ENCODE measurements at regions not wholly inside any gene's neighbourhood (a gene's known extent, or its start where the extent isn't known, plus 50 kb on each side); places are given as distances from the start of the nearest gene placed in this dataset.
"Not testable (repeated sequence)": the region's sequence is repeated elsewhere in the genome, so short reads cannot be mapped to it uniquely, and the experiment has no call there.

DNA sequence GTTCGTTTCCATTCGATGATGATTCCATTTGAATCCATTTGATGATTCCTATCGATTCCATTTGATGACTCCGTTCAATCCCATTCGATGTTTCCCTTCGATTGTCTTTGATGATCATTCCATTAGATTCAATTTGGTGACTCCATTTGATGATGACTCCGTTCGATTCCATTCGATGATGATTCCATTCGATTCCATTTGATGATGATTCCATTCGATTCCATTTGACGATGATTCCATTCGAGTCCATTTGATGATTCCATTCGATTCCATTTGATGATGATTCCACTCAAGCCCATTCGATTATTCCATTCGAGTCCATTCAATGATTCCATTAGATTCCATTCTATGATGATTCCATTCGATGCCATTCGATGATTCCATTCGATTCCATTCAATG is 2730.6 kb downstream of the RPIA start:
- H3K36me3 ChIP-seq; DNase-seq; intact Hi-C loops (cut with micrococcal nuclease); H3K27ac ChIP-seq (replicated peaks); H3K4me3 ChIP-seq; H3K4me1 ChIP-seq; H3K27me3 ChIP-seq (ENCODE audit: low read depth): not testable (repeated sequence)
- H3K9me3 ChIP-seq (replicated peaks) = peaks cover 34% of the 10 kb centered on the region

DNA sequence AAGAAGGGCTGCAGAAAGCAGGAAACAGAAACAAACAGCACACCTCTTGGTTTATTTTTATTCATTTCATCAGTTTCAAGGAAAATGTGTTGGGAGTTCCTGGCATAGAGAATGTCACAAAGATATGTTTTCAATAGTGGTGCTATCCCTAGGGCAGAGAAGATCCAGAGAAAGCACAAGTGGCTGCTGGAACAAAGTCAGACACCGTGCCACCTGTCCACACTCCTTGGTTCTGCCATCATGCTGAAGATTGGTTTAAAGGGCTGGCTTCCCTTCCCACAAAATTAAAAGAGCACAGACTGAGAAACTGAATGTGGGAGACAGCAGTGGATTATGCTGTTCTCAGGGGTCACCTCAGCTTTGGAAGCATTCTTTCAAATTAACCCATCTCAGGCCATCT is 2735.7 kb downstream of the RPIA start:
- Histone ChIP-seq H3K27me3 (ENCODE audit: low read depth) (peaks cover 31% of the 10 kb centered on the region), H3K9me3 (replicated peaks) (peaks cover 18% of the 10 kb centered on the region)
- H3K4me1 ChIP-seq; DNase-seq; intact Hi-C loops (cut with micrococcal nuclease); H3K36me3 ChIP-seq; H3K4me3 ChIP-seq; H3K27ac ChIP-seq (replicated peaks): not testable (repeated sequence)

DNA sequence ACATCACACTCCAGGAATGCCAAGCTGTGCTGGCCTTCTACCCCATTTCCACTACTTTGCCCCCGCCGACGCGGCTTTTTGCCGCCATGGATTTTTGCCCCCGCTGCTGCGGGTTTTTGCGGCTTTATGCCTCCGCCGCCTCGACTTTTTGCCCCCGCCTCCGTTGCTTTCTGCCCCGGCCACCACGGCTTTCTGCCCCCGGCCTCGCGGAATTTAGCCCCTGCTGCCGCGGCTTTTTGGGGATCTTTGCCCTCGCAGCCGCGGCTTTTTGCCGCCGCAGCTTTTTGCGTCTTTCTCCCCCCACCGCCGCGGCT is 2750.4 kb downstream of the RPIA start:
- Histone ChIP-seq H3K27me3 (ENCODE audit: low read depth) (peaks cover 64% of the 10 kb centered on the region), H3K4me3 (peak overlapping the region; percentile 65)

DNA sequence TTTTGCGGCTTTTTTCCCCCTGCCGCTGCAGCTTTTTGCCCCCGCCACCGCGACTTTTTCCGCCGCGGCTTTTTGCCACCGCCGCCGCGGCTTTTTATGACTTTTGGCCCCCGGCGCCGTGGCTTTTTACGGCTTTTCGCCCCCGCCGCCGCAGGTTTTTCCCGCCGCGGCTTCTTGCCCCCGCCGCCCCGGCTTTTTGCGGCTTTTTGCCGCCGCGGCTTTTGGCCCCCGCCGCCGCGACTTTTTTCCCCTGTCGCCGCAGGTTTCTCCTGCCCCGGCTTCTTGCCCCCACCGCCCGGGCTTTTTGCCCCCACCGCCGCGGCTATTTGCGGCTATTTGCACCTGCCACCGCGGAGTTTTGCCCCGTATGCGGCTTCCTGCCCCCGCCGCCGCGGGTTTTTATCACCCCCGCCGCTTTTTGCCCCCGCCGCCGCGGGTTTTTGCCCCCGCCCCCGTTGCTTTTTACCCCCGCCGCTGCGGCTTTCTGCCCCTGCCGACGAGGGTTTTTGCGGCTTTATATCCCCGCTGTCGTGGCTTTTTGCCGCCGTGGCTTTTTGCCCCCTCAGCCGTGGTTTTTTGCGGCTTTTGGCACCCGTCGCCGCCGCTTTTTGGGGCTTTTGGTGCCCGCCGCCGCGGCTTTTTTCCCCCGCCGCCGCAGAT is 2750.9 kb downstream of the RPIA start:
- peak; percentile 15 for DNase-seq

More for the DNA sequence above, 2750.4 kb downstream of the RPIA start:
- H3K27ac ChIP-seq (replicated peaks); H3K36me3 ChIP-seq; H3K9me3 ChIP-seq (replicated peaks); intact Hi-C loops (cut with micrococcal nuclease): not testable (repeated sequence)
- peaks cover 13% of the 10 kb centered on the region for H3K4me1 ChIP-seq
- DNase-seq = peak; percentile 11

DNA sequence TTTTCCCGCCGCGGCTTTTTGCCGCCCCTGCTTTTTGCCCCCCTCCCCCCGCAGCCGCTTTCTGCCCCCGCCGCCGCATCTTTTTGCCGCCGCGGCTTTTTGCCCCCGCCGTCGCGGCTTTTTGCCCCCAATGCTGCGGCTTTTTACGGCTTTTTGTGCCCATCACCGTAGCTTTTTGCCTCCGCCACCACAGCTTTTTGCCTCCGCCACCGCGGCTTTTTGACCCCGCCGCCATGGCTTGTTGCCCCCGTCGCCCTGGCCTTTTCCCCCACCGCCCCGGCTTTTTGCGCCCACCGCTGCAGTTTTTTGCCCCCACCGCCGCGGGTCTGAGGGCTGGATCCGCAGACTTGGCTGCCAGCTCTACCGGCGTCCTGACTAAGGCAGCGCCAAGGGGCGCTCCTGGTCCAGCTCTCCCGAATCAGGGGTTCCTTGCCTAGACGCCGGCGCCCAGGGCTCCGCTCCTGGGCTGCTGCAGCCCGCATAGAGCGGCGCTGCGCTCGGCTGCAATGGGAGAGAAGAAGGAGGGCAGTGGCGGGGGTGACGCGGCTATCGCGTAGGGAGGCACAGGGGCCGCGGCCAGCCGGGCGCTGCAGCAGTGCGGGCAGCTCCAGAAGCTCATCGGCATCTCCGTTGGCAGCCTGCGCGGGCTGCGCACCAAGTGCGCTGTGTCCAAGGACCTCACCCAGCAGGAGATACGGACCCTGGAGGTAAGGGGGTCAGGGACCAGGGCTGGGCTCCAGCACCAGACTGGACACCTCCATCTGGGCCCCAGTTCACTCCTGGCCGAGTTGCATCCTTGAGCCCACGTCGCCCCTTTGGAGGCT is 2751.6 kb downstream of the RPIA start:
- H3K9me3 ChIP-seq (replicated peaks); intact Hi-C loops (cut with micrococcal nuclease); H3K27ac ChIP-seq (replicated peaks); H3K36me3 ChIP-seq: not testable (repeated sequence)
- peaks cover 63% of the 10 kb centered on the region for H3K27me3 ChIP-seq (ENCODE audit: low read depth)
- H3K4me3 ChIP-seq = peak overlapping the region; percentile 65
- peaks cover 13% of the 10 kb centered on the region for H3K4me1 ChIP-seq
- peak; percentile 13 for DNase-seq

More for the DNA sequence above, 2750.9 kb downstream of the RPIA start:
- TF ChIP-seq, protein P1, sequence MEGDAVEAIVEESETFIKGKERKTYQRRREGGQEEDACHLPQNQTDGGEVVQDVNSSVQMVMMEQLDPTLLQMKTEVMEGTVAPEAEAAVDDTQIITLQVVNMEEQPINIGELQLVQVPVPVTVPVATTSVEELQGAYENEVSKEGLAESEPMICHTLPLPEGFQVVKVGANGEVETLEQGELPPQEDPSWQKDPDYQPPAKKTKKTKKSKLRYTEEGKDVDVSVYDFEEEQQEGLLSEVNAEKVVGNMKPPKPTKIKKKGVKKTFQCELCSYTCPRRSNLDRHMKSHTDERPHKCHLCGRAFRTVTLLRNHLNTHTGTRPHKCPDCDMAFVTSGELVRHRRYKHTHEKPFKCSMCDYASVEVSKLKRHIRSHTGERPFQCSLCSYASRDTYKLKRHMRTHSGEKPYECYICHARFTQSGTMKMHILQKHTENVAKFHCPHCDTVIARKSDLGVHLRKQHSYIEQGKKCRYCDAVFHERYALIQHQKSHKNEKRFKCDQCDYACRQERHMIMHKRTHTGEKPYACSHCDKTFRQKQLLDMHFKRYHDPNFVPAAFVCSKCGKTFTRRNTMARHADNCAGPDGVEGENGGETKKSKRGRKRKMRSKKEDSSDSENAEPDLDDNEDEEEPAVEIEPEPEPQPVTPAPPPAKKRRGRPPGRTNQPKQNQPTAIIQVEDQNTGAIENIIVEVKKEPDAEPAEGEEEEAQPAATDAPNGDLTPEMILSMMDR (IDR thresholded peaks at IDR 0.05; ENCODE audit: borderline replicate concordance) = no peak
- peak overlapping the region; percentile 65 for H3K4me3 ChIP-seq
- H3K27ac ChIP-seq (replicated peaks) = no peak overlapping the region
- peaks cover 13% of the 10 kb centered on the region for H3K4me1 ChIP-seq
- no peaks in the 10 kb centered on the region for H3K36me3 ChIP-seq
- H3K27me3 ChIP-seq (ENCODE audit: low read depth) = peaks cover 61% of the 10 kb centered on the region
- peaks cover 3% of the 10 kb centered on the region for H3K9me3 ChIP-seq (replicated peaks)
- intact Hi-C loops (cut with micrococcal nuclease) = no loop called here

DNA sequence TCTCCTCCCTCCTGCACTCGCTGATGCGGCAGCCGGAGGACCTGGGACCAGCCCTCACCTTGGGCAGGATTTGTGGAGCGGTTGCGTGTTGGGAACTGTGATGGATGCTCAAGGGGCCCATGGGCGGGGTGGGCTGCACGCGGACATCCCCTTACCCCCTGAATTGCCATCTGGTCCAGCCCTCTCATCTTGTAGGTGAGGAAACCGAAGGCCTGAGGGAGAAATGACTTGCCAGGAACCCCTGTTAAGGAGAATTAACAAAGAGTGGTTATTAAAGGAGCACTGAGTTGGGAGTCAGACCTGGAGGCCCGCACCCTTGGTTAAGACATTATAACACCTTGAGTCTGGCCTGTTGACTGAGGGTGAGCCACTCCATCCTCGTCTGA is 2752.2 kb downstream of the RPIA start:
- Histone ChIP-seq H3K27me3 (ENCODE audit: low read depth) (peaks cover 60% of the 10 kb centered on the region), H3K4me1 (peaks cover 13% of the 10 kb centered on the region)
- H3K9me3 ChIP-seq (replicated peaks); intact Hi-C loops (cut with micrococcal nuclease); H3K27ac ChIP-seq (replicated peaks); H3K4me3 ChIP-seq; H3K36me3 ChIP-seq: not testable (repeated sequence)
- peak; percentile 12 for DNase-seq

DNA sequence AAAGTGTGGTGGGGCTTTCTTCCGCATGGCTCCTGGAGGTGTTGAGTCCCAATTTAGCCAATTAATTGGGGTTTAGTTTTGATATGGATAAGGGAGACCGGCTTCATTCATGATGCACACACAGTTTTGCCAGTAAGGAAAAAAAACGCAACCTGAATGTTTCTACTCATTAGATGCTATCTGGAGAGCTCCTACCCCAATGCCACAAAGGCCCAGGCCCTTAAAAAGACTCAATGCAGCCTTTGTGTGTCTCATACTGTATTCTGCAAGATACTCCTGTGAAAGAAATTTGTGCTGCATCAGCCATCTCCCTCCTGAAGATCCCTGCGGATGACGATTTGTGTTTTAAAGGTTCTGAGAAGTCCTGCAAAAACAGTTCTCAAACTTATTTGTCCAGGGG is 2754.2 kb downstream of the RPIA start:
- H3K36me3 ChIP-seq; H3K4me3 ChIP-seq; DNase-seq; intact Hi-C loops (cut with micrococcal nuclease); H3K9me3 ChIP-seq (replicated peaks); H3K27ac ChIP-seq (replicated peaks): not testable (repeated sequence)
- Histone ChIP-seq H3K27me3 (ENCODE audit: low read depth) (peaks cover 44% of the 10 kb centered on the region), H3K4me1 (peaks cover 13% of the 10 kb centered on the region)

DNA sequence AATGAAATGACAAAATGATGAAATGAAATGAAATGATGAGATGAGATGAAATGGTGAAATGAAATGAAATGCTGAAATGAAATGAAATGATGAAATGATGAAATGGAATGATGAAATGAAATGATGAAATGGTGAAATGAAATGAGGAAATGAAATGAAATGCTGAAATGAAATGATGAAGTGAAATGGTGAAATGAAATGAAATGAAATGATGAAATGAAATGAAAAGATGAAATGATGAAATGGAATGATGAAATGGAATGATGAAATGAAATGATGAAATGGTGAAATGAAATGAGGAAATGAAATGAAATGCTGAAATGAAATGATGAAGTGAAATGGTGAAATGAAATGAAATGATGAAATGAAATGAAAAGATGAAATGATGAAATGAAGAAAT is 2755.0 kb downstream of the RPIA start:
- DNase-seq; H3K9me3 ChIP-seq (replicated peaks); H3K36me3 ChIP-seq; H3K4me3 ChIP-seq; intact Hi-C loops (cut with micrococcal nuclease); H3K27ac ChIP-seq (replicated peaks): not testable (repeated sequence)
- H3K27me3 ChIP-seq (ENCODE audit: low read depth) = peaks cover 47% of the 10 kb centered on the region
- peaks cover 13% of the 10 kb centered on the region for H3K4me1 ChIP-seq

DNA sequence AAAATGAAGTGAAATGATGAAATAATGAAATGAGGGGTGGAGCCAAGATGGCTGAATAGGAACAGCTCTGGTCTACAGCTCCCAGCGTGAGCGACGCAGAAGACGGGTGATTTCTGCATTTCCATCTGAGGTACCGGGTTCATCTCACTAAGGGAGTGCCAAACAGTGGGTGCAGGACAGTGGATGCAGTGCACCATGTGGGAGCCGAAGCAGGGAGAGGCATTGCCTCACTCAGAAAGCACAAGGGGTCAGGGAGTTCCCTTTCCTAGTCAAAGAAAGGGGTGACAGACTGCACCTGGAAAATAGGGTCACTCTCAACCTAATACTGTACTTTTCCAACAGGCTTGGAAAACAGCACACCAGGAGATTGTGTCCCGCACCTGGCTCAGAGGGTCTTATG is 2755.4 kb downstream of the RPIA start:
- peaks cover 13% of the 10 kb centered on the region for H3K9me3 ChIP-seq (replicated peaks)
- H3K4me3 ChIP-seq; H3K36me3 ChIP-seq; DNase-seq; intact Hi-C loops (cut with micrococcal nuclease); H3K27ac ChIP-seq (replicated peaks): not testable (repeated sequence)
- H3K27me3 ChIP-seq (ENCODE audit: low read depth) = peaks cover 47% of the 10 kb centered on the region
- peaks cover 11% of the 10 kb centered on the region for H3K4me1 ChIP-seq

DNA sequence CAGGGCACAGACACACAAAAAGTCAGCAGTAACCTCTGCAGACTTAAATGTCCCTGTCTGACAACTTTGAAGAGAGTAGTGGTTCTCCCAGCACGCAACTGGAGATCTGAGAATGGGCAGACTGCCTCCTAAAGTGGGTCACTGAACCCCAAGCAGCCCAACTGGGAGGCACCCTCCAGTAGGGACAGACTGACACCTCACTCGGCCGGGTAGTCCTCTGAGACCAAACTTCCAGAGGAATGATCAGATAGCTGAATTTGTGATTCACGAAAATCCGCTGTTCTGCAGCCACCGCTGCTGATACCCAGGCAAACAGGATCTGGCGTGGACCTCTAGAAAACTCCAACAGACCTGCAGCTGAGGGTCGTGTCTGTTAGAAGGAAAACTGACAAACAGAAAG is 2756.0 kb downstream of the RPIA start:
- intact Hi-C loops (cut with micrococcal nuclease); DNase-seq; H3K27ac ChIP-seq (replicated peaks); H3K4me1 ChIP-seq; H3K4me3 ChIP-seq; H3K36me3 ChIP-seq: not testable (repeated sequence)
- Histone ChIP-seq H3K9me3 (replicated peaks) (peaks cover 17% of the 10 kb centered on the region), H3K27me3 (ENCODE audit: low read depth) (peaks cover 45% of the 10 kb centered on the region)

DNA sequence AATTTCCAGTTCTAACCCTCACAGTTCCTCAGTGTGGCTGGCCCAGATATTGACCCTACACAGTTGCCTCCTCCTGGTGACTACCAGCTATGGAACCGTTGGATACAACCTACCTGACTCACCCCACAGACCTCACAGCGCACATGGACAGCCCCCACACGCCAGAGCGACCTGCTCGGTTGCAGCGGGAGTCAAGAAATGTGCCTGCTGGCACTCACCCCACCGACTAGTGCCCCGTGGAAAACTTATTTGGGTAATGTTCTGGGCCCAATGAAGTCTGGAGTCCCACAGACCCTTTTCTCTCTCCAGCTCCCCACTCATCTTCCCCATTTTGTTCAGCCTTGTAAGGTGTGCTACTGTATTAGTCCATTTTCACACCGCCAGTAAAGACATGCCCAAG is 2770.8 kb downstream of the RPIA start:
- H3K4me3 ChIP-seq; H3K36me3 ChIP-seq; H3K27ac ChIP-seq (replicated peaks); DNase-seq; intact Hi-C loops (cut with micrococcal nuclease); H3K4me1 ChIP-seq; H3K9me3 ChIP-seq (replicated peaks): not testable (repeated sequence)
- H3K27me3 ChIP-seq (ENCODE audit: low read depth) = peaks cover 41% of the 10 kb centered on the region

DNA sequence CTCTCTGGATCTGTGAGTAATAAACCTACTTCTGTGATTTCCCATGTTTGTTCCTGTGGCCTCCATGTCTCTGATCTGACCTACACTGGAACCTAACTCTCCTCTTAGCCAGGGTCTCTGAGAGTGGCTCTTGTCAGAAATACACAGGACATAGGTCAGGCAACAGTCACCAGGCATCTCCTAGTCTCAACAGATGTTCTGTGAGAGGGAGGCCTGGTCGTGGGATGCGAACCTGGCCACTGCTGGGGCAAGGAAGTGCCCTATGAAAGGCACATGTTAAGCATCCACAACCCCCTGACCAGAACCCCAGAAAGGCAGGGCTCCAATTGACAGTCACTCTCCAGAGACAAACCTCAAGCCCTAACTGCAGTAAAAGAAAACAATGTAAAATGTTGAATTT is 2771.5 kb downstream of the RPIA start:
- H3K9me3 ChIP-seq (replicated peaks); H3K27ac ChIP-seq (replicated peaks); H3K4me1 ChIP-seq; H3K36me3 ChIP-seq; DNase-seq; intact Hi-C loops (cut with micrococcal nuclease); H3K4me3 ChIP-seq: not testable (repeated sequence)
- peaks cover 41% of the 10 kb centered on the region for H3K27me3 ChIP-seq (ENCODE audit: low read depth)

DNA sequence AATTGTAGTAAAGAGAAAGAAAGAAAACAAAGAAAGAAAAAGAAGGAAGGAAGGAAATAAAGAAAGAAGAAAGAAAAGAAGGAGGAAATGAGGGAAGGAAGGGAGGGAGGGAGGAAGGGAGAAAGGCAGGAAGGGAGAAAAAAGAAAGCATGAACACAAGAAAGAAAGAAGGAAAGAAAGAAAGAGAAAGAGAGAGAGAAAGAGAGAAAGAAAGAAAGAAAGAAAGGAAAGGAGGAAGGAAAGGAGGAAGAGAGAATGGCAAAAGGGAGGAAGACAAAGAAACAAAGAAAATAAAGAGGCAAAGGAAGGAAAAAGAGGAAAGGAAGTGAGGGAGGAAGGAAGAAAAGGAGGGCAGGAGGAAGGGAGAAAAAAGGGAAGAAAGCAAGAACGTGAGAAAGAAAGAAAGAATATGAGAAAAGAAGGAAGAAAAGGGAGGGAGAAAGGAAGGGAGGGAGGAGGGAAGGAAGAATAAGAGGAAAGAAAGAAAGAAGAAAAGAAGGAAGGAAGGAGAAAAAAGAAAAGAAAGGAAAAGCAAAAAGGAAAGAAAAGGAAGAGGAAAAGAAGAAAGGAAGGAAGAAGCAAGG is 2775.4 kb downstream of the RPIA start:
- H3K4me3 ChIP-seq; H3K9me3 ChIP-seq (replicated peaks); H3K27ac ChIP-seq (replicated peaks); intact Hi-C loops (cut with micrococcal nuclease); H3K36me3 ChIP-seq; H3K4me1 ChIP-seq; DNase-seq: not testable (repeated sequence)
- H3K27me3 ChIP-seq (ENCODE audit: low read depth) = peaks cover 44% of the 10 kb centered on the region
